Choroid plexus epithelial cell (primary cell): ENCODE measurements at regions not wholly inside any gene's neighbourhood (a gene's known extent, or its start where the extent isn't known, plus 50 kb on each side); places are given as distances from the start of the nearest gene placed in this dataset.

Experiments
- DNase-seq: peaks from one replicate; pipeline ENCODE4 v3.0.0-alpha.2; 2010; ENCODE audit warnings: low read depth
- H3K4me3 ChIP-seq: 2 replicates; pipeline ENCODE4 v1.5.1; 2011; ENCODE audit warnings: low read depth, mild to moderate bottlenecking, control low read depth, low read length, moderate library complexity
- CTCF ChIP-seq: conservative IDR thresholded peaks from 2 replicates; pipeline ENCODE4 v1.5.1; 2011; ENCODE audit warnings: low read depth, mild to moderate bottlenecking, control low read depth, inconsistent platforms, low read length, moderate library complexity

- DNase-seq: no peak
- H3K4me3 ChIP-seq: peak overlapping the region; percentile 61
- TF ChIP-seq CTCF: no peak
Measured at GRCh38 chr1:241424480-241424971, 67.5 kb upstream of the RGS7 start.

GRCh38 chr1:241423541-241424479 lies 66.8 kb upstream of the RGS7 start:
- peak overlapping the region; percentile 61 for H3K4me3 ChIP-seq
- TF ChIP-seq CTCF: peak; percentile 10
- DNase-seq: peak; percentile 12

GRCh38 chr1:241422470-241422869 lies 65.5 kb upstream of the RGS7 start:
- TF ChIP-seq CTCF: no peak

GRCh38 chr1:241419986-241420385 lies 63.0 kb upstream of the RGS7 start:
- TF ChIP-seq CTCF: no peak
- DNase-seq: no peak
- H3K4me3 ChIP-seq: no peak overlapping the region

More at GRCh38 chr1:241422470-241422869, 65.5 kb upstream of the RGS7 start:
- H3K4me3 ChIP-seq: no peak overlapping the region
- no peak for DNase-seq

- no peak for TF ChIP-seq CTCF
- no peak for DNase-seq
- no peak overlapping the region for H3K4me3 ChIP-seq
Measured at GRCh38 chr1:241417258-241417657, 60.3 kb upstream of the RGS7 start.

GRCh38 chr1:241413974-241414373 lies 57.0 kb upstream of the RGS7 start:
- H3K4me3 ChIP-seq: no peak overlapping the region
- no peak for TF ChIP-seq CTCF
- DNase-seq: no peak
